ENCODE measurements at regions not wholly inside any gene's neighbourhood (a gene's known extent, or its start where the extent isn't known, plus 50 kb on each side); places are given as distances from the start of the nearest gene placed in this dataset.

GRCh38 chr2:19031642-19032041, 326.8 kb downstream of the OSR1 start:
- H3K4me3 ChIP-seq (ENCODE audit: low read depth, low read length) = no peak overlapping the region
- TF ChIP-seq, protein P1, sequence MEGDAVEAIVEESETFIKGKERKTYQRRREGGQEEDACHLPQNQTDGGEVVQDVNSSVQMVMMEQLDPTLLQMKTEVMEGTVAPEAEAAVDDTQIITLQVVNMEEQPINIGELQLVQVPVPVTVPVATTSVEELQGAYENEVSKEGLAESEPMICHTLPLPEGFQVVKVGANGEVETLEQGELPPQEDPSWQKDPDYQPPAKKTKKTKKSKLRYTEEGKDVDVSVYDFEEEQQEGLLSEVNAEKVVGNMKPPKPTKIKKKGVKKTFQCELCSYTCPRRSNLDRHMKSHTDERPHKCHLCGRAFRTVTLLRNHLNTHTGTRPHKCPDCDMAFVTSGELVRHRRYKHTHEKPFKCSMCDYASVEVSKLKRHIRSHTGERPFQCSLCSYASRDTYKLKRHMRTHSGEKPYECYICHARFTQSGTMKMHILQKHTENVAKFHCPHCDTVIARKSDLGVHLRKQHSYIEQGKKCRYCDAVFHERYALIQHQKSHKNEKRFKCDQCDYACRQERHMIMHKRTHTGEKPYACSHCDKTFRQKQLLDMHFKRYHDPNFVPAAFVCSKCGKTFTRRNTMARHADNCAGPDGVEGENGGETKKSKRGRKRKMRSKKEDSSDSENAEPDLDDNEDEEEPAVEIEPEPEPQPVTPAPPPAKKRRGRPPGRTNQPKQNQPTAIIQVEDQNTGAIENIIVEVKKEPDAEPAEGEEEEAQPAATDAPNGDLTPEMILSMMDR (IDR thresholded peaks at IDR 0.05; ENCODE audit: insufficient read depth, low read depth, low read length, missing control alignments) = no peak
- DNase-seq (ENCODE audit: low read depth) = no peak

- TF ChIP-seq, protein P1 (IDR thresholded peaks at IDR 0.05; ENCODE audit: insufficient read depth, low read depth, low read length, missing control alignments) = no peak
- DNase-seq (ENCODE audit: low read depth) = no peak
- H3K4me3 ChIP-seq (ENCODE audit: low read depth, low read length) = no peak overlapping the region
These were observed 328.8 kb downstream of the OSR1 start for GRCh38 chr2:19029655-19030054.

- H3K4me3 ChIP-seq (ENCODE audit: low read depth, low read length) = no peak overlapping the region
- no peak for DNase-seq (ENCODE audit: low read depth)
- TF ChIP-seq, protein P1 (IDR thresholded peaks at IDR 0.05; ENCODE audit: insufficient read depth, low read depth, low read length, missing control alignments) = no peak
These were observed 329.6 kb downstream of the OSR1 start for GRCh38 chr2:19028587-19029375.

DNA sequence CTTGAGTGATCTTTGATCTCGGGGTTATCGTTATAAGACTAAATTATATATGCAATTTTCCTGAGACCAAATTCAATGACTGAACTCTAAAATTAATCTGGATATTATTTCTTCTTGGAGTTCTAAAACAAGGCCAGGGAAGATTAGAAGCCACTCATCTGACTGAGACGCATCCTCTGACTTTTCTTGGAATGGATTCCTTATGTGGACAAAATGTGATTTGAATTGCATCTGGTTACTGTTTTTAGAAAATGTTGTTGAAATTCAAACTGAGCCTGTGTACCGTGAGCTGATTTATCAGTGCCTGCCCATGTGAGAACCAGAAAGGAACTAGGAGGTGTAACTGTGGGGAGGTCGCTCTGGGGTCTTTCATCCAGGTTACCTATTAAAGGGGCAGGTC, 330.8 kb downstream of the OSR1 start:
- H3K4me3 ChIP-seq (ENCODE audit: low read depth, low read length) = no peak overlapping the region
- no peak for DNase-seq (ENCODE audit: low read depth)
- TF ChIP-seq, protein P1 (IDR thresholded peaks at IDR 0.05; ENCODE audit: insufficient read depth, low read depth, low read length, missing control alignments) = no peak

DNA sequence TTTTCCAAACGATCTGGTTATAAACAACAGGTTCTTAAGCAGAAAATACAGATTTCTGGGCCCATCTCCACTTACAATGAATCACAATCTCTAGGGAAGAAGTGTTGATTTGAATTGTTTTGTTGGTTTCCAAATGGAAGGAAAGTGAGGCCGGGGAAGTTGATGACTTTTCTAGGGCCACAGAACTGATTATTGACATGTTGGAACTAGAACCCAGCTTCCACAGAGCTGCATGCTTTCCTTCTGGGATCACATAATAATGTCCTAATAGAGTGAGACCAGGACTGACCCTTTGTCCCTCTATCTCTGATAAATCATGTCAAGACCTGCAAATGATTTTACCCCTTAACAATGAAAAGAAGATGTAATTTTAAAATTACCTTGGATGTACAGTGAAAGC, 332.2 kb downstream of the OSR1 start:
- DNase-seq (ENCODE audit: low read depth) = no peak
- TF ChIP-seq, protein P1 (IDR thresholded peaks at IDR 0.05; ENCODE audit: insufficient read depth, low read depth, low read length, missing control alignments) = no peak
- no peak overlapping the region for H3K4me3 ChIP-seq (ENCODE audit: low read depth, low read length)

DNA sequence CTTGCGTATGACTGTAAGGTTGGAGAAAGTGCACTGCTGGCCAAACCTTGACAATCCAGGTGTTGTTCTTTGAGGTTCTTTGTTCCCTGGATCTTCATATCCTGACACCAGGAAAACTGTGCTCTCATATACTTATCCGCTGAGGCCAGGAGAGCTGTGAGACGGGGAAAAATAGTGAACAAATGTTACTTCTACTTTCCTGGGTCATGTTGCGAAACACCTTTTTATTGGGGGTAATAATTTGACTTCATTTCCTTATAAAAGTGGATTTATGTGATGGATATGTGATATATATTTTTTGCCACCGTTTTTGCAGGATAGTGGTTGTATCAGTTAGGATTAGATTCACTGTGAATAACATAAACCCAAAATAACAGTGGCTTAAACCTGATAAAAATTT, 336.1 kb downstream of the OSR1 start:
- TF ChIP-seq, protein P1 (IDR thresholded peaks at IDR 0.05; ENCODE audit: insufficient read depth, low read depth, low read length, missing control alignments) = no peak
- no peak overlapping the region for H3K4me3 ChIP-seq (ENCODE audit: low read depth, low read length)
- DNase-seq (ENCODE audit: low read depth) = no peak

DNA sequence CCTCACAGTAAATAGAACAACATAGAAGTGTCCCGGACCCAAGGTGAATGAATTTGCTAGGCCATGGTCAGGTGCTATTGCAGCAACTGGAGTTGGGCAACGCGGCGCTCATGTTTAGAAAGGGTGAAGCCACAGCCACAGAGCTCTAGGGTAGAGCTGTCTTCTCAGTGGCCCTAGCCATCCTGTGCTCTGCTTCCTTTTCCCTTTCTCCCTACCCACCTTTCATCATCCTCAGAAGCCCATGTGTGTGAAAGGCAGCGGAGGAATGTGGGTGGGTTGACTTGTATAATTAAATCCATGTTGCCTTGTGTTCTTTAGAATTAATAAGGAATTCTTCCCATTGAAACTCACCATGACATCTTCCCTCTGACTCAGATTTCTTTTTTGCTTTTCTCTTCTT, 336.7 kb downstream of the OSR1 start:
- no peak overlapping the region for H3K4me3 ChIP-seq (ENCODE audit: low read depth, low read length)
- TF ChIP-seq, protein P1 (IDR thresholded peaks at IDR 0.05; ENCODE audit: insufficient read depth, low read depth, low read length, missing control alignments) = no peak
- no peak for DNase-seq (ENCODE audit: low read depth)
